PFSK-1 (cell line): ENCODE measurements at regions not wholly inside any gene's neighbourhood (a gene's known extent, or its start where the extent isn't known, plus 50 kb on each side); places are given as distances from the start of the nearest gene placed in this dataset.
A peak's percentile ranks its signal among the peaks of the same experiment; 100 is the strongest.

Experiments
- FOXP2 ChIP-seq: optimal IDR thresholded peaks from 2 replicates; pipeline ENCODE3; 2011; ENCODE audit warnings: borderline replicate concordance, control low read depth, inconsistent platforms; ENCODE audit not compliant: insufficient read depth; ENCODE audit errors: extremely low read length, extremely low read depth
- POLR2AphosphoS5 ChIP-seq: IDR thresholded peaks from 2 replicates; pipeline ENCODE4 v1.6.1; 2012; ENCODE audit warnings: low read depth, mild to moderate bottlenecking, control low read depth, low read length, moderate library complexity
- SIN3A ChIP-seq: IDR thresholded peaks from 2 replicates; pipeline ENCODE4 v1.6.1; 2012; ENCODE audit warnings: mild to moderate bottlenecking, low read length, moderate library complexity, borderline replicate concordance; ENCODE audit not compliant: insufficient read depth
- TAF1 ChIP-seq: IDR thresholded peaks from 2 replicates; pipeline ENCODE4 v1.6.1; 2012; ENCODE audit warnings: low read length, control low read depth, borderline replicate concordance; ENCODE audit not compliant: insufficient read depth
- TF ChIP-seq, protein P1 (sequence below), 2 experiments: IDR thresholded peaks; 2 replicates each; pipeline versions ENCODE4 v1.6.1 to v1.8.0; 2011 to 2012; ENCODE audit warnings: low read depth in 2 of 2, low read length in 2 of 2, control low read depth in 1 of 2, inconsistent platforms in 1 of 2, mild to moderate bottlenecking in 1 of 2, moderate library complexity in 1 of 2; ENCODE audit not compliant: insufficient read depth in 1 of 2

GRCh38 chrX:40272141-40272540 is 174.4 kb upstream of the BCOR start:
- TF ChIP-seq SIN3A (no peak), TAF1 (no peak), FOXP2 (no peak), POLR2AphosphoS5 (no peak)
- TF ChIP-seq, protein P1, sequence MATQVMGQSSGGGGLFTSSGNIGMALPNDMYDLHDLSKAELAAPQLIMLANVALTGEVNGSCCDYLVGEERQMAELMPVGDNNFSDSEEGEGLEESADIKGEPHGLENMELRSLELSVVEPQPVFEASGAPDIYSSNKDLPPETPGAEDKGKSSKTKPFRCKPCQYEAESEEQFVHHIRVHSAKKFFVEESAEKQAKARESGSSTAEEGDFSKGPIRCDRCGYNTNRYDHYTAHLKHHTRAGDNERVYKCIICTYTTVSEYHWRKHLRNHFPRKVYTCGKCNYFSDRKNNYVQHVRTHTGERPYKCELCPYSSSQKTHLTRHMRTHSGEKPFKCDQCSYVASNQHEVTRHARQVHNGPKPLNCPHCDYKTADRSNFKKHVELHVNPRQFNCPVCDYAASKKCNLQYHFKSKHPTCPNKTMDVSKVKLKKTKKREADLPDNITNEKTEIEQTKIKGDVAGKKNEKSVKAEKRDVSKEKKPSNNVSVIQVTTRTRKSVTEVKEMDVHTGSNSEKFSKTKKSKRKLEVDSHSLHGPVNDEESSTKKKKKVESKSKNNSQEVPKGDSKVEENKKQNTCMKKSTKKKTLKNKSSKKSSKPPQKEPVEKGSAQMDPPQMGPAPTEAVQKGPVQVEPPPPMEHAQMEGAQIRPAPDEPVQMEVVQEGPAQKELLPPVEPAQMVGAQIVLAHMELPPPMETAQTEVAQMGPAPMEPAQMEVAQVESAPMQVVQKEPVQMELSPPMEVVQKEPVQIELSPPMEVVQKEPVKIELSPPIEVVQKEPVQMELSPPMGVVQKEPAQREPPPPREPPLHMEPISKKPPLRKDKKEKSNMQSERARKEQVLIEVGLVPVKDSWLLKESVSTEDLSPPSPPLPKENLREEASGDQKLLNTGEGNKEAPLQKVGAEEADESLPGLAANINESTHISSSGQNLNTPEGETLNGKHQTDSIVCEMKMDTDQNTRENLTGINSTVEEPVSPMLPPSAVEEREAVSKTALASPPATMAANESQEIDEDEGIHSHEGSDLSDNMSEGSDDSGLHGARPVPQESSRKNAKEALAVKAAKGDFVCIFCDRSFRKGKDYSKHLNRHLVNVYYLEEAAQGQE (IDR thresholded peaks at IDR 0.05; ENCODE audit: insufficient read depth in 1 of 2, low read depth in 2 of 2, low read length in 2 of 2) = no peak

GRCh38 chrX:40268188-40268520 is 170.4 kb upstream of the BCOR start:
- TF ChIP-seq POLR2AphosphoS5 (no peak), TAF1 (no peak), SIN3A (no peak), FOXP2 (no peak)
- TF ChIP-seq, protein P1 (IDR thresholded peaks at IDR 0.05; ENCODE audit: insufficient read depth in 1 of 2, low read depth in 2 of 2, low read length in 2 of 2) = no peak

- TF ChIP-seq SIN3A (no peak), POLR2AphosphoS5 (no peak), TAF1 (no peak), FOXP2 (no peak)
- TF ChIP-seq, protein P1 (IDR thresholded peaks at IDR 0.05; ENCODE audit: insufficient read depth in 1 of 2, low read depth in 2 of 2, low read length in 2 of 2) = no peak
Measured at GRCh38 chrX:40267334-40268187, 169.8 kb upstream of the BCOR start.

- TF ChIP-seq TAF1 = no peak
- peak; percentile 63 for TF ChIP-seq FOXP2
Measured at GRCh38 chrX:40266490-40267333, 169.0 kb upstream of the BCOR start.

GRCh38 chrX:40265936-40266335 is 168.2 kb upstream of the BCOR start:
- TF ChIP-seq SIN3A (no peak), TAF1 (no peak), POLR2AphosphoS5 (no peak), FOXP2 (no peak)
- TF ChIP-seq, protein P1 (IDR thresholded peaks at IDR 0.05; ENCODE audit: insufficient read depth in 1 of 2, low read depth in 2 of 2, low read length in 2 of 2) = no peak
